ENCODE measurements at regions not wholly inside any gene's neighbourhood (a gene's known extent, or its start where the extent isn't known, plus 50 kb on each side); places are given as distances from the start of the nearest gene placed in this dataset.
"Not testable (repeated sequence)": the region's sequence is repeated elsewhere in the genome, so short reads cannot be mapped to it uniquely, and the experiment has no call there.

DNA sequence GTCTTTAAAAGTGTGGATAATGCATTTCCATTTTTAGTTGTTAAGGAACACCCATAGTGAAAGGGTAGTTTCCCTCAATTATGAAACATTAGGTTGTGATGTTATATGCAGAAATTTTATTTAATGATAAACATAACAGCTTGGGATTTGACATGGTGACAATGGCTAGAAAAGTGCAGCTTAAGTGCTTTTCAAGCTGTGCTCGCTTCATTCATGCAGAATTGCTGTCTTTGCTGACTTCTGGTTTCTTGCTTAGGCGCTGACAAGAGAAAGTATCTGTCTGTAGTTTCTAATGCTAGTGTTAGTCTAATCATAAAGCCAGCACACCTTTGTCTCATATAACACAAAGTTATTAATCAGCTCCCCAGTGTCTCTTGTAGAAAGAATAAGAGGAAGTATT lies 170.0 kb downstream of the ARL5B start:
- ATAC-seq (ENCODE audit: low read depth in 2 of 2) (no peak), DNase-seq (no peak)
- Mint-ChIP-seq H3K4me3 (no peak overlapping the region), H3K9me3 (peaks cover 0 to 4% (median 0%) of the 10 kb centered on the region in 7 donors), H3K27ac (no peak overlapping the region), H3K4me1 (no peaks in the 10 kb centered on the region), H3K36me3 (no peaks in the 10 kb centered on the region), H3K27me3 (peaks cover 4% of the 10 kb centered on the region)
- Histone ChIP-seq H3K9me3 (ENCODE audit: control insufficient read depth in 2 of 2, low read length in 2 of 2) (no peaks in the 10 kb centered on the region), H3K36me3 (ENCODE audit: control insufficient read depth, insufficient read depth, low read length) (no peaks in the 10 kb centered on the region), H3K27ac (ENCODE audit: insufficient read depth, low read length, poor library complexity, severe bottlenecking) (no peak overlapping the region), H3K4me3 (ENCODE audit: low read depth, low read length) (no peak overlapping the region), H3K27me3 (ENCODE audit: control insufficient read depth, insufficient read depth, low read length) (no peaks in the 10 kb centered on the region), H3K4me1 (ENCODE audit: control insufficient read depth, insufficient read depth, low read length, poor library complexity, severe bottlenecking) (no peaks in the 10 kb centered on the region)

DNA sequence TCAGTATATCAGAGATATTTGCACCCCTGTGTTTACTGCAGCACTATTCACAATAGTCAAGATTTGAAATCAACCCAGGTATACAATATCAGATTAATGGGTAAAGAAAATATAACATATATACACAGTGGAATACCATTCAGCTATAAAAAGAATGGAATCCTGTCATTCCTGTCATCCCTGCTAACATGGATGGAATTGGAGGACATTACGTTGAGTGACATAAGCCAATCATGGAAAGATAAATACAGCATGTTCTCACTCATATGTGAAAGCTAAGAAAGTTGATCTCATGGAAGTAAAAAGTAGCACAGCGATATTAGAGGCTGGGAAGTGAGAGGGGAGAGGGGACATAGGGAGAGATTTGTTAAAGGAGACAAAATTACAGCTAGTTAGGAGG lies 171.0 kb downstream of the ARL5B start:
- Histone ChIP-seq H3K27ac (ENCODE audit: insufficient read depth, low read length, poor library complexity, severe bottlenecking) (no peak overlapping the region), H3K9me3 (ENCODE audit: control insufficient read depth in 2 of 2, low read length in 2 of 2) (no peaks in the 10 kb centered on the region), H3K36me3 (ENCODE audit: control insufficient read depth, insufficient read depth, low read length) (no peaks in the 10 kb centered on the region), H3K27me3 (ENCODE audit: control insufficient read depth, insufficient read depth, low read length) (no peaks in the 10 kb centered on the region), H3K4me1 (ENCODE audit: control insufficient read depth, insufficient read depth, low read length, poor library complexity, severe bottlenecking) (no peaks in the 10 kb centered on the region), H3K4me3 (ENCODE audit: low read depth, low read length) (no peak overlapping the region)
- no peak overlapping the region for H3K4me3 Mint-ChIP-seq
- no peaks in the 10 kb centered on the region for H3K4me1 Mint-ChIP-seq
- peaks cover 4% of the 10 kb centered on the region for H3K27me3 Mint-ChIP-seq
- H3K36me3 Mint-ChIP-seq: no peaks in the 10 kb centered on the region
- H3K9me3 Mint-ChIP-seq: peaks cover 0 to 4% (median under 1%) of the 10 kb centered on the region in 7 donors
- ATAC-seq (ENCODE audit: low read depth in 2 of 2) (no peak), DNase-seq (no peak)
- no peak overlapping the region for H3K27ac Mint-ChIP-seq

DNA sequence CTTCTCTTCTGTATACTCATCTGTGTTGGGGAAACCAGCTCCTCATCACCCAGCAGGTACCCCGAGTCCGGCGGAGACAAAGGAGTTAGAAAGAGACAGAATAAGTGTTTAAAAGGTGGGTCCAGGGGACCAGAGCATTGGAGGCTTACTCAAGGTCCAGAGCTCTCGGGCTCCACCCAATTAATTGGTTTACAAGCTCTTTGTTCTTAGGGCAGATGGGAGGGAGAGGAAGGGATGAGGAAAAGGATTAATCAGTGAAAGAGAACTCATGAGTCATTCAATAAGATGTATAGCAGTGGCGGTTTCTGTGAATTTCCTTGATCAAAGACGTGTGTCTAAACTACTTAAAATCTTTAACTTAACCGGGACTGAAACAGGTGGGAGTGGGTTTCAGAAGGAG lies 192.0 kb upstream of the MALRD1 start:
- not testable (repeated sequence) for H3K4me3 Mint-ChIP-seq, H3K27ac Mint-ChIP-seq

DNA sequence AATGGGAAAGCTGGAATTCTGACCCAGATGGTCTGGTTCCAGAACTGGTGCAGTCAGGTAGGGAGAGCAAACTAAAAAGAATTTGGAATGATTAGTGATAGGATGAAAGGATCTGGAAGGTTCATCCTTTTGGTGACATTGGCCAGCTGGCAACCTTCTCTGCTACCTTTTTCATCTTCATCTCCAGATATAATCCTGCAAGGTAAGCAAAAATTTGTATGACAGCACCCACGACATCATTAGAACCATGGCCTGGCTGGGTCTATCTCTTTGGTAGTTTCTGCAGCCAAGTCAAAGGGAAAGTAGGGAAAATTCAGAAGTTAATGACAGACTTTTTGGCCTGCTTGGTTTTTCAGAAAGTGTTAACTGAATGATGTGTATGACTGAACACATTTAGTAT lies 188.9 kb upstream of the MALRD1 start:
- Histone ChIP-seq H3K27me3 (ENCODE audit: control insufficient read depth, insufficient read depth, low read length) (no peaks in the 10 kb centered on the region), H3K9me3 (ENCODE audit: control insufficient read depth in 2 of 2, low read length in 2 of 2) (no peaks in the 10 kb centered on the region), H3K36me3 (ENCODE audit: control insufficient read depth, insufficient read depth, low read length) (no peaks in the 10 kb centered on the region), H3K4me3 (ENCODE audit: low read depth, low read length) (no peak overlapping the region), H3K27ac (ENCODE audit: insufficient read depth, low read length, poor library complexity, severe bottlenecking) (no peak overlapping the region), H3K4me1 (ENCODE audit: control insufficient read depth, insufficient read depth, low read length, poor library complexity, severe bottlenecking) (no peaks in the 10 kb centered on the region)
- no peak for DNase-seq
- H3K4me1 Mint-ChIP-seq: no peaks in the 10 kb centered on the region
- no peak overlapping the region for H3K27ac Mint-ChIP-seq
- no peaks in the 10 kb centered on the region for H3K27me3 Mint-ChIP-seq
- no peak overlapping the region for H3K4me3 Mint-ChIP-seq
- H3K36me3 Mint-ChIP-seq: no peaks in the 10 kb centered on the region
- H3K9me3 Mint-ChIP-seq: peaks cover 0 to 14% (median 4%) of the 10 kb centered on the region in 7 donors
- no peak for ATAC-seq (ENCODE audit: low read depth in 2 of 2)

More for the DNA sequence above, 192.0 kb upstream of the MALRD1 start:
- not testable (repeated sequence) for H3K4me1 Mint-ChIP-seq; H3K27me3 Mint-ChIP-seq; H3K4me1 ChIP-seq (ENCODE audit: control insufficient read depth, insufficient read depth, low read length, poor library complexity, severe bottlenecking); H3K9me3 ChIP-seq (ENCODE audit: control insufficient read depth in 2 of 2, low read length in 2 of 2); H3K36me3 Mint-ChIP-seq; H3K4me3 ChIP-seq (ENCODE audit: low read depth, low read length); H3K27ac ChIP-seq (ENCODE audit: insufficient read depth, low read length, poor library complexity, severe bottlenecking); H3K9me3 Mint-ChIP-seq; H3K27me3 ChIP-seq (ENCODE audit: control insufficient read depth, insufficient read depth, low read length); H3K36me3 ChIP-seq (ENCODE audit: control insufficient read depth, insufficient read depth, low read length); ATAC-seq (ENCODE audit: low read depth in 2 of 2); DNase-seq

DNA sequence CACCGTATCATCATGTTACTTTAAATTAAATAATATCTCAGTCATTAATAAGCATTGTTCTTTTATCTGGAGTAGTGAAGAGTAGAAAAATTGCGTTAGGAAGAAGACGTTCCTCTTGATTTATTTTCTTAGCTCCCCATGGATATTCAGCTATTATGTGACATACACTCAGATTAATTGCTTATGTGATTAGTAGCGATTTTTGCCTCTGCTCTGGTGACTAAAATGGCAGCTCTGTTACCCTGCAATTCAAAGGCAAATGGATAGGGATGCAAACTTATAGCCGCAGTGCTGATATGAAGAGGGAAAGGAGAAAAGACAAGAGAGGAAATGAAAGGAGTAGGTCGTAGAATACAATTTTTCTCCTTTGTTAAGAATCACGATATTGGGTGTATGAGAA lies 188.4 kb upstream of the MALRD1 start:
- no peaks in the 10 kb centered on the region for H3K27me3 Mint-ChIP-seq
- Histone ChIP-seq H3K36me3 (ENCODE audit: control insufficient read depth, insufficient read depth, low read length) (no peaks in the 10 kb centered on the region), H3K27ac (ENCODE audit: insufficient read depth, low read length, poor library complexity, severe bottlenecking) (no peak overlapping the region), H3K4me3 (ENCODE audit: low read depth, low read length) (no peak overlapping the region), H3K9me3 (ENCODE audit: control insufficient read depth in 2 of 2, low read length in 2 of 2) (no peaks in the 10 kb centered on the region), H3K4me1 (ENCODE audit: control insufficient read depth, insufficient read depth, low read length, poor library complexity, severe bottlenecking) (no peaks in the 10 kb centered on the region), H3K27me3 (ENCODE audit: control insufficient read depth, insufficient read depth, low read length) (no peaks in the 10 kb centered on the region)
- no peak overlapping the region for H3K27ac Mint-ChIP-seq
- no peak overlapping the region for H3K4me3 Mint-ChIP-seq
- DNase-seq (no peak), ATAC-seq (ENCODE audit: low read depth in 2 of 2) (no peak)
- no peaks in the 10 kb centered on the region for H3K4me1 Mint-ChIP-seq
- H3K36me3 Mint-ChIP-seq: no peaks in the 10 kb centered on the region
- peaks cover 0 to 14% (median 5%) of the 10 kb centered on the region in 7 donors for H3K9me3 Mint-ChIP-seq

DNA sequence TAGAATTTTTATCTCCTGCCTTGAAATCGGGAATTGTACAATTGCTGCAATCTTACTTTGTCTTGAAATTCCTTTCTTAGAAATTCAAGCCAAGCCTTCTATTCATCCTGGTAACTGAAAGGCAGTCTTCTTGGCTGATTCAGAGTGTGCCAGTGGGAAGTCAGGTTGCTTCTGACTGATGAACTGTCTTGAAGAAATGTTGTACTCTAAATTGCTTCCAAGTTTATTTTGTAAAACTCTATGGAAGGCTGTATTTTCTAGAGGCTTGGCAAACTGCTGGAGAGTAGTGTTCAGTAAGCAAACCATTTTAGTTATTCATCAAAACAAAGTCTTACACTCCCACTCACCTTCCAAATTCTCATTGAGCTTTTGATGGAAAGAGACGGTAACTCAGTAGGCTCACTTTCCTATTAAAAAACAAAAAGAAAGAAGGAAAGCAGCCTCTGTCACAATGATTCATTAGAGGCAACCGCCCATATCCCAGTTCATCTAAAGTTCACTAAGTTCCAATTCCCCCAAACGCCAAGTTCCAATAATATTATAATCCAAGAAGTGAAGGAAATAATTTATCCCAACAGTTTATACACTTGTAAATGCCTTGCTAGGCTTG lies 187.9 kb upstream of the MALRD1 start:
- no peaks in the 10 kb centered on the region for H3K4me1 ChIP-seq (ENCODE audit: control insufficient read depth, insufficient read depth, low read length, poor library complexity, severe bottlenecking)
- no peaks in the 10 kb centered on the region for H3K27me3 ChIP-seq (ENCODE audit: control insufficient read depth, insufficient read depth, low read length)
- no peak overlapping the region for H3K4me3 Mint-ChIP-seq
- no peaks in the 10 kb centered on the region for H3K36me3 ChIP-seq (ENCODE audit: control insufficient read depth, insufficient read depth, low read length)
- ATAC-seq (ENCODE audit: low read depth in 2 of 2): no peak
- no peak for DNase-seq
- H3K27ac Mint-ChIP-seq: no peak overlapping the region
- no peak overlapping the region for H3K27ac ChIP-seq (ENCODE audit: insufficient read depth, low read length, poor library complexity, severe bottlenecking)
- no peaks in the 10 kb centered on the region for H3K36me3 Mint-ChIP-seq
- H3K4me3 ChIP-seq (ENCODE audit: low read depth, low read length): no peak overlapping the region
- no peaks in the 10 kb centered on the region for H3K4me1 Mint-ChIP-seq
- no peaks in the 10 kb centered on the region for H3K27me3 Mint-ChIP-seq
- peaks cover 0 to 14% (median 5%) of the 10 kb centered on the region in 7 donors for H3K9me3 Mint-ChIP-seq
- no peaks in the 10 kb centered on the region for H3K9me3 ChIP-seq (ENCODE audit: control insufficient read depth in 2 of 2, low read length in 2 of 2)

DNA sequence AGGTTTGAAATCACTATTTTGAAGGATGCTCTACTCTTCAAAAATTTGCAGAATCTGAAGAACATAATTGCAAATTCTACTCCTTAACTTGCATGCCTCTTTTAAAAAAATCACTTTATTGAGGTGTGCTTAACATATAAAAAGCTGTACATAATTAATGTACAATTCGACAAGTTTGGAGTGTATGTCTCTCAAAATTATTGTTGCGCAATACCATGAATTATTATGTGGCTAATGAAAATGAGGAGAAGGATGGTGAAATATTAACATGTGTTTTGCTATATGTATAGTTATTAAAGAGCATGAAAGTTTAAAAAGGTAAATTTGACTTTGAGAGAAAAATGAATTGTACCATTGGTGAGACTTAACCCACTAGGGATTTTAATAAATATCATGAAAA lies 187.2 kb upstream of the MALRD1 start:
- H3K36me3 Mint-ChIP-seq: no peaks in the 10 kb centered on the region
- H3K4me3 Mint-ChIP-seq: no peak overlapping the region
- no peak for DNase-seq
- no peaks in the 10 kb centered on the region for H3K36me3 ChIP-seq (ENCODE audit: control insufficient read depth, insufficient read depth, low read length)
- ATAC-seq (ENCODE audit: low read depth in 2 of 2): no peak
- no peaks in the 10 kb centered on the region for H3K27me3 Mint-ChIP-seq
- H3K9me3 Mint-ChIP-seq: peaks cover 0 to 11% (median 5%) of the 10 kb centered on the region in 7 donors
- H3K27ac ChIP-seq (ENCODE audit: insufficient read depth, low read length, poor library complexity, severe bottlenecking): no peak overlapping the region
- no peaks in the 10 kb centered on the region for H3K4me1 ChIP-seq (ENCODE audit: control insufficient read depth, insufficient read depth, low read length, poor library complexity, severe bottlenecking)
- no peak overlapping the region for H3K4me3 ChIP-seq (ENCODE audit: low read depth, low read length)
- no peaks in the 10 kb centered on the region for H3K4me1 Mint-ChIP-seq
- H3K27me3 ChIP-seq (ENCODE audit: control insufficient read depth, insufficient read depth, low read length): no peaks in the 10 kb centered on the region
- no peak overlapping the region for H3K27ac Mint-ChIP-seq
- H3K9me3 ChIP-seq (ENCODE audit: control insufficient read depth in 2 of 2, low read length in 2 of 2): no peaks in the 10 kb centered on the region

DNA sequence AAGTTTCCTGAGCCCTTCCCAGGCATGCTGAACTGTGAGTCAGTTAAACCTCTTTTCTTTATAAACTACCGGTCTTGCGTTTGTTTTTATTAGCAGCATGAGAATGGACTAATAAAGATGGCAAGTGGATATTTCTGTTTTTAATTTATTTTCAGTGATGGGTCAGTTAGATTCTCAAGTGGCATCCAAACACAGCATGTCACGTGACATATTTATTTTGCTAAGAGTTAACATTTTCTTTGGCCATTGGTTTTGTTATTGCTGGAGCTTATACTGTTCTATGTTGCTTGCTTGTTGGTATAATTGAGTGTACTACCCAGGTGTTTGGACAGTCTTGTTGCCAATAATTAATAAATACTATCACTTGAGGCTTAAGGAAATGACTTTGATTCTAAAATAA lies 181.7 kb upstream of the MALRD1 start:
- H3K27me3 Mint-ChIP-seq: no peaks in the 10 kb centered on the region
- H3K4me1 Mint-ChIP-seq: no peaks in the 10 kb centered on the region
- H3K27ac Mint-ChIP-seq: no peak overlapping the region
- Histone ChIP-seq H3K4me1 (ENCODE audit: control insufficient read depth, insufficient read depth, low read length, poor library complexity, severe bottlenecking) (no peaks in the 10 kb centered on the region), H3K27ac (ENCODE audit: insufficient read depth, low read length, poor library complexity, severe bottlenecking) (no peak overlapping the region), H3K36me3 (ENCODE audit: control insufficient read depth, insufficient read depth, low read length) (no peaks in the 10 kb centered on the region), H3K9me3 (ENCODE audit: control insufficient read depth in 2 of 2, low read length in 2 of 2) (no peaks in the 10 kb centered on the region), H3K27me3 (ENCODE audit: control insufficient read depth, insufficient read depth, low read length) (no peaks in the 10 kb centered on the region), H3K4me3 (ENCODE audit: low read depth, low read length) (no peak overlapping the region)
- H3K9me3 Mint-ChIP-seq: peaks cover 2 to 15% (median 5%) of the 10 kb centered on the region in 7 donors
- ATAC-seq (ENCODE audit: low read depth in 2 of 2) (no peak), DNase-seq (no peak)
- no peaks in the 10 kb centered on the region for H3K36me3 Mint-ChIP-seq
- H3K4me3 Mint-ChIP-seq: no peak overlapping the region

All from CD4-positive, CD25-positive, alpha-beta regulatory T cell (primary cell).